Transverse colon (tissue), 4 donors: ENCODE measurements at regions not wholly inside any gene's neighbourhood (a gene's known extent, or its start where the extent isn't known, plus 50 kb on each side); places are given as distances from the start of the nearest gene placed in this dataset.

Experiments used
- EP300 ChIP-seq: sonication (generic); formaldehyde crosslinking; IDR thresholded peaks from one replicate; pipeline ENCODE4 v1.6.1; 2017; ENCODE audit warnings: antibody characterized with exemption, low read depth
- POLR2A ChIP-seq: fragments of 450-650 bp; IDR thresholded peaks from one replicate; pipeline ENCODE4 v1.6.1; 2016; ENCODE audit warnings: antibody characterized with exemption, mild to moderate bottlenecking, moderate library complexity
- POLR2AphosphoS5 ChIP-seq, 3 donors: sonication (generic); formaldehyde crosslinking; IDR thresholded peaks; one replicate each; pipeline ENCODE4 v1.6.1; 2016; ENCODE audit warnings: antibody characterized with exemption in 3 of 3
- TF ChIP-seq, protein P1 (sequence below), 5 experiments: fragments of 200-600 bp in 3 of 5; fragments of 450-650 bp in 2 of 5; sonication (generic) in 3 of 5; IDR thresholded peaks; 1 replicate in 2 of 5; 2 replicates in 3 of 5; pipeline ENCODE4 v1.5.1; 2016 to 2017; ENCODE audit warnings: antibody characterized with exemption in 5 of 5, inconsistent platforms in 3 of 5, mild to moderate bottlenecking in 2 of 5, moderate library complexity in 1 of 5

DNA sequence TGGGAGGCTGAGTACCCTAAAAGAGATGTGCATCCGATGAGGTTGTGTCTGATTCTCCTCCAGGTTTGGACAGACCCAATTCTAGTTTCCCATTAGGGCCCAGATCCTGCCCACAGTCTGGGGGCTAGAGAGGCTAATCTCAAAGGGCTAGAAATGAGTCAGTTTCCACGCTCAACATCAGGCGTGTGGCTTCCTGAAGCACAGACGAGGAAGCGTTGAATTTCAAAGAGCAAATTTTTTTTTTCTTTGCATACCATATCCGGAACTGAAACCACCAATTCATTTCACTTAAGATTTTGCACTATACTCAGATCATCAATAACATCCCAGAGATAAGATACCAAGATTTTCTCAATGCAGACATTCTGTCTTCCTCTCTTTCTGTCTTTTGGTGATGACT, 173.8 kb upstream of the BCL6 start:
- TF ChIP-seq POLR2A: no peak
- TF ChIP-seq, protein P1, sequence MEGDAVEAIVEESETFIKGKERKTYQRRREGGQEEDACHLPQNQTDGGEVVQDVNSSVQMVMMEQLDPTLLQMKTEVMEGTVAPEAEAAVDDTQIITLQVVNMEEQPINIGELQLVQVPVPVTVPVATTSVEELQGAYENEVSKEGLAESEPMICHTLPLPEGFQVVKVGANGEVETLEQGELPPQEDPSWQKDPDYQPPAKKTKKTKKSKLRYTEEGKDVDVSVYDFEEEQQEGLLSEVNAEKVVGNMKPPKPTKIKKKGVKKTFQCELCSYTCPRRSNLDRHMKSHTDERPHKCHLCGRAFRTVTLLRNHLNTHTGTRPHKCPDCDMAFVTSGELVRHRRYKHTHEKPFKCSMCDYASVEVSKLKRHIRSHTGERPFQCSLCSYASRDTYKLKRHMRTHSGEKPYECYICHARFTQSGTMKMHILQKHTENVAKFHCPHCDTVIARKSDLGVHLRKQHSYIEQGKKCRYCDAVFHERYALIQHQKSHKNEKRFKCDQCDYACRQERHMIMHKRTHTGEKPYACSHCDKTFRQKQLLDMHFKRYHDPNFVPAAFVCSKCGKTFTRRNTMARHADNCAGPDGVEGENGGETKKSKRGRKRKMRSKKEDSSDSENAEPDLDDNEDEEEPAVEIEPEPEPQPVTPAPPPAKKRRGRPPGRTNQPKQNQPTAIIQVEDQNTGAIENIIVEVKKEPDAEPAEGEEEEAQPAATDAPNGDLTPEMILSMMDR (IDR thresholded peaks at IDR 0.05): no peak
- no peak for TF ChIP-seq POLR2AphosphoS5 (IDR thresholded peaks at IDR 0.05)
- TF ChIP-seq EP300: no peak
